SK-N-SH (cell line): ENCODE measurements at regions not wholly inside any gene's neighbourhood (a gene's known extent, or its start where the extent isn't known, plus 50 kb on each side); places are given as distances from the start of the nearest gene placed in this dataset.

Experiments
- ELF1 ChIP-seq: IDR thresholded peaks from 2 replicates; pipeline ENCODE4 v1.4.0; 2012
- EP300 ChIP-seq, 2 experiments: IDR thresholded peaks; 2 replicates each; pipeline versions ENCODE4 v1.4.0 to v1.6.1; 2012; ENCODE audit warnings: borderline replicate concordance in 1 of 2, low read depth in 1 of 2, low read length in 1 of 2
- MXI1 ChIP-seq: IDR thresholded peaks from 2 replicates; pipeline ENCODE4 v1.6.1; 2012; ENCODE audit warnings: mild to moderate bottlenecking, low read depth, low read length, improper control_type of control experiment
- NRF1 ChIP-seq: IDR thresholded peaks from 2 replicates; pipeline ENCODE4 v1.6.1; 2012; ENCODE audit warnings: low read depth, mild to moderate bottlenecking, low read length
- POLR2AphosphoS5 ChIP-seq: IDR thresholded peaks from 2 replicates; pipeline ENCODE4 v1.6.1; 2012; ENCODE audit warnings: low read depth, low read length
- RAD21 ChIP-seq: IDR thresholded peaks from 2 replicates; pipeline ENCODE4 v1.6.1; 2012; ENCODE audit warnings: mild to moderate bottlenecking, low read length
- RCOR1 ChIP-seq: fragments of 150-350 bp; IDR thresholded peaks from 2 replicates; pipeline ENCODE4 v1.6.1; 2017; ENCODE audit warnings: antibody characterized with exemption, low read length
- SMC3 ChIP-seq: IDR thresholded peaks from 2 replicates; pipeline ENCODE4 v1.6.1; 2012; ENCODE audit warnings: low read depth, low read length, improper control_type of control experiment
- TCF12 ChIP-seq: IDR thresholded peaks from 2 replicates; pipeline ENCODE4 v1.4.0; 2012
- TF ChIP-seq, protein P1 (sequence below): fragments of 150-350 bp; IDR thresholded peaks from 2 replicates; pipeline ENCODE4 v1.6.1; 2017; ENCODE audit warnings: antibody characterized with exemption, low read length, low read depth, borderline replicate concordance
- TF ChIP-seq, protein P2 (sequence below): fragments of 200-600 bp; sonication (generic); IDR thresholded peaks from 2 replicates; pipeline ENCODE4 v1.6.1; 2017; ENCODE audit warnings: antibody characterized with exemption, mild to moderate bottlenecking, moderate library complexity
- TF ChIP-seq, protein P3 (sequence below): IDR thresholded peaks from 2 replicates; pipeline ENCODE4 v1.4.0; 2012; ENCODE audit warnings: low read depth, borderline replicate concordance

- TF ChIP-seq TCF12 = no peak
- TF ChIP-seq POLR2AphosphoS5 = no peak
- no peak for TF ChIP-seq MXI1
- TF ChIP-seq, protein P1, sequence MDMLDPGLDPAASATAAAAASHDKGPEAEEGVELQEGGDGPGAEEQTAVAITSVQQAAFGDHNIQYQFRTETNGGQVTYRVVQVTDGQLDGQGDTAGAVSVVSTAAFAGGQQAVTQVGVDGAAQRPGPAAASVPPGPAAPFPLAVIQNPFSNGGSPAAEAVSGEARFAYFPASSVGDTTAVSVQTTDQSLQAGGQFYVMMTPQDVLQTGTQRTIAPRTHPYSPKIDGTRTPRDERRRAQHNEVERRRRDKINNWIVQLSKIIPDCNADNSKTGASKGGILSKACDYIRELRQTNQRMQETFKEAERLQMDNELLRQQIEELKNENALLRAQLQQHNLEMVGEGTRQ = no peak
- TF ChIP-seq RAD21 = no peak
- TF ChIP-seq, protein P2, sequence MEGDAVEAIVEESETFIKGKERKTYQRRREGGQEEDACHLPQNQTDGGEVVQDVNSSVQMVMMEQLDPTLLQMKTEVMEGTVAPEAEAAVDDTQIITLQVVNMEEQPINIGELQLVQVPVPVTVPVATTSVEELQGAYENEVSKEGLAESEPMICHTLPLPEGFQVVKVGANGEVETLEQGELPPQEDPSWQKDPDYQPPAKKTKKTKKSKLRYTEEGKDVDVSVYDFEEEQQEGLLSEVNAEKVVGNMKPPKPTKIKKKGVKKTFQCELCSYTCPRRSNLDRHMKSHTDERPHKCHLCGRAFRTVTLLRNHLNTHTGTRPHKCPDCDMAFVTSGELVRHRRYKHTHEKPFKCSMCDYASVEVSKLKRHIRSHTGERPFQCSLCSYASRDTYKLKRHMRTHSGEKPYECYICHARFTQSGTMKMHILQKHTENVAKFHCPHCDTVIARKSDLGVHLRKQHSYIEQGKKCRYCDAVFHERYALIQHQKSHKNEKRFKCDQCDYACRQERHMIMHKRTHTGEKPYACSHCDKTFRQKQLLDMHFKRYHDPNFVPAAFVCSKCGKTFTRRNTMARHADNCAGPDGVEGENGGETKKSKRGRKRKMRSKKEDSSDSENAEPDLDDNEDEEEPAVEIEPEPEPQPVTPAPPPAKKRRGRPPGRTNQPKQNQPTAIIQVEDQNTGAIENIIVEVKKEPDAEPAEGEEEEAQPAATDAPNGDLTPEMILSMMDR = no peak
- no peak for TF ChIP-seq RCOR1
- no peak for TF ChIP-seq EP300 (IDR thresholded peaks at IDR 0.05; ENCODE audit: borderline replicate concordance in 1 of 2, low read depth in 1 of 2, low read length in 1 of 2)
- TF ChIP-seq ELF1 = no peak
- no peak for TF ChIP-seq NRF1
- TF ChIP-seq, protein P3, sequence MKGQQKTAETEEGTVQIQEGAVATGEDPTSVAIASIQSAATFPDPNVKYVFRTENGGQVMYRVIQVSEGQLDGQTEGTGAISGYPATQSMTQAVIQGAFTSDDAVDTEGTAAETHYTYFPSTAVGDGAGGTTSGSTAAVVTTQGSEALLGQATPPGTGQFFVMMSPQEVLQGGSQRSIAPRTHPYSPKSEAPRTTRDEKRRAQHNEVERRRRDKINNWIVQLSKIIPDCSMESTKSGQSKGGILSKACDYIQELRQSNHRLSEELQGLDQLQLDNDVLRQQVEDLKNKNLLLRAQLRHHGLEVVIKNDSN = no peak
- TF ChIP-seq SMC3 = no peak
These were observed 2044.4 kb downstream of the OLFM4 start for GRCh38 chr13:55073000-55073399.
